GM12872 (cell line): ENCODE measurements at regions not wholly inside any gene's neighbourhood (a gene's known extent, or its start where the extent isn't known, plus 50 kb on each side); places are given as distances from the start of the nearest gene placed in this dataset.

Experiments
- CTCF ChIP-seq: IDR thresholded peaks from 3 replicates; pipeline ENCODE4 v1.5.1; 2011; ENCODE audit warnings: low read depth, mild to moderate bottlenecking, low read length, moderate library complexity; ENCODE audit not compliant: insufficient read depth

- TF ChIP-seq CTCF = no peak
Measured at GRCh38 chr16:79814124-79814523, 213.6 kb upstream of the MAF start.

GRCh38 chr16:79811541-79811940, 211.0 kb upstream of the MAF start:
- TF ChIP-seq CTCF = no peak

GRCh38 chr16:79810449-79811189, 210.1 kb upstream of the MAF start:
- no peak for TF ChIP-seq CTCF

- TF ChIP-seq CTCF = no peak
Measured at GRCh38 chr16:79809376-79809775, 208.8 kb upstream of the MAF start.

- TF ChIP-seq CTCF = no peak
Measured at GRCh38 chr16:79808731-79809130, 208.2 kb upstream of the MAF start.

GRCh38 chr16:79806757-79807156, 206.2 kb upstream of the MAF start:
- no peak for TF ChIP-seq CTCF

- TF ChIP-seq CTCF = no peak
Measured at GRCh38 chr16:79805621-79806020, 205.1 kb upstream of the MAF start.

GRCh38 chr16:79801646-79802045, 201.1 kb upstream of the MAF start:
- no peak for TF ChIP-seq CTCF
